Activated T-helper 1 cell treated with anti-CD3 and anti-CD28 coated beads, Interleukin-2, amount 50 U/mL, for 16 hours (primary cell): ENCODE measurements at regions not wholly inside any gene's neighbourhood (a gene's known extent, or its start where the extent isn't known, plus 50 kb on each side); places are given as distances from the start of the nearest gene placed in this dataset.
"Not testable (repeated sequence)": the region's sequence is repeated elsewhere in the genome, so short reads cannot be mapped to it uniquely, and the experiment has no call there.

Source experiments
- DNase-seq, 2 donors: peaks; one replicate each; pipeline ENCODE4 v3.0.0-alpha.2; 2020; ENCODE audit warnings: low read depth in 1 of 2, low spot score in 1 of 2

DNA sequence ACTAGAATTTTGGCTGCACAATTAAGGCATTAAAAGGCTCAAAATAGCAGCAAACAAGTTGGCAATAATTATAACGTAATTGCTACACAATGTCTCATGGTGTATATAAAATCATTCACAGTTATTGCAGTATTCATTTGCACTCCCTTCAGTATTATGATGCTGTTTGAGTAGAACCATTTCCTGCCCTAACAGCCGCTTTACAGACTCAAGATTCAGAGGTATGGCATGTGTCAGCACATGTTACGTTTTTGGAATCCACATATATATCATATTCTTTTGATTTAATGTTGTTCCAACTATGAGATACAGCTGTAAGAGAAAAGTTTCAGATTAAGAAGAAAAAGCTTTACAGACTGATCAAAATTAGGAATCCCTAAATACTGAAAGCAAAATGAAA lies 56.3 kb upstream of the NCKAP5 start:
- no peak for DNase-seq

DNA sequence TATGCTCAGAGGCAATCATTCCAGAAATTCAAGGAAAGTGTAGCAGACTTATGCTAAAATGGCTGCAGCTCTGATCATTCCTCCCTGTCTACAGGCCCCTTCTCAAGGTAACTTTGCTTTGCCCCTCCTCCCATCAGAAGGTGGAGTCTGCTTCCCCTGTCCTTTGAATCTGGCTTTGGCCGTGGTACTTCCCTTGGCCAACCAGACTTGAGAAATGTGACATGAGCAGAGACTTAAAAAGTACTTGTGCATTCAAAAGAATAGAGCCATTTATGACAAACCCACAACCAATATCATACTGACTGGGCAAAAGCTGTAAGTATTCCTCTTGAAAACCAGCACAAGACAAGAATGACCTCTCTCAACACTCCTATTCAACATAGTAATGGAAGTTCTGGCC lies 59.5 kb upstream of the NCKAP5 start:
- no peak for DNase-seq

DNA sequence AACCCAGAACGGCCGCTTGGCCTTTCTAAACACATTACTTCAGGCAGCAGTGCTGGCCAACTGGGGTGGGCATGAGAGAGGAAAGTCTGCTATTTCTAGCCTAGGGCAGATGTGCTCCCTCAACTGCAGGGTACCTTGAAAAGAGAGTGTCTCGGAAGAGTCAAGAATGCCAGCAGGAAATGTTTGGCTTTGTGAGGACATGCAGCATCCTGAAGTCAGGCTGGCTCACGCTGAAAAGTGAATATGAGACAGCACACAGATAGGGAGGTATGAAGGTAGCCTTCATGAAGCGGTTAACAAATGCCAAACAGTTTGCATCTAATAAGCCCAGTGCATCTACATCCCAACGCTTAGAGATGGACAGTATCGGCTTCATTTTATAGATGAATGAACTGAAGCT lies 65.0 kb upstream of the NCKAP5 start:
- no peak for DNase-seq

DNA sequence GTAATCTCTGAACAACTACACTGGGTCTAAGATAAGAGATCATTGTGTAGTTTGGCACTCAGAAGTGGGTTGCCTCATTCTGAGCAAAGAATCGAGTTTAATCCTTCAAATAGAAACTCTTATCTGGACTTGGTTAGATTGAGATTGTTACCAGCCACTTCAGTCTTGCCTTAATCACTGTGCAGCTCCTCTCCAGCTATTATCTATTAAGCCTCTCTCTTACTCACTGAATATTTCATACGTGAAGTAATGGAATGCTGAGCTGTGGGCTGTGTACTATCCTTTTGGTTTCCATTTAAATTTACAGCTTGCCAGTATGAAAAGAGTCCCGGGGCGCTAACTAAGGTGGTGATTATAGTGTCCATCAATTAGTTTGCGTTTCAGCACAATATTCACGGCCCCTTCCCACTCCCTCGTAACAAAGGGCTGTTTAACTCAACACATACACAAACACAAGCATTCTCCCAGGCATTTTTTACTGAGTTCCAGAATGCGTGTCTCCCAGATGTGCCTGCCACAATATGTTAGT lies 65.7 kb upstream of the NCKAP5 start:
- no peak for DNase-seq

DNA sequence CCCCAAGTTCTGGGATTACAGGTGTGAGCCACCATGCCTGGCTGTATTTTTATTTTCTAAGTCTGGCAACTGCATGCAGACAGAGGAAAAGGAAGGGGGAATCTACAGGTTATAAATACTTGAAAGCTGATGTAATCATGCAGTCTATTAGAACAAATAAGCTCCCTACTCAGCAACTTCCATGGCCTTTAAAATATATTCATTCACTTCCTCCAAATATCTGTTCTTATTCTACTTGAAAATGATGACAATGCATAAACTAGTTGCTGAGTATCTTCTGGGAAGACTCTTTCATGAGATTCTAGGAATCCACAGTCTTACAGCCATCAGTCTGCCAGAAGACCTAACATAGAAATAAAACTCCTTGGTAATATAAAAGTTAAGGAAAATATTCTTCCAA lies 66.9 kb upstream of the NCKAP5 start:
- DNase-seq, result no peak

- DNase-seq, result no peak
Observed at GRCh38 chr2:133636287-133636686, 68.0 kb upstream of the NCKAP5 start.

DNA sequence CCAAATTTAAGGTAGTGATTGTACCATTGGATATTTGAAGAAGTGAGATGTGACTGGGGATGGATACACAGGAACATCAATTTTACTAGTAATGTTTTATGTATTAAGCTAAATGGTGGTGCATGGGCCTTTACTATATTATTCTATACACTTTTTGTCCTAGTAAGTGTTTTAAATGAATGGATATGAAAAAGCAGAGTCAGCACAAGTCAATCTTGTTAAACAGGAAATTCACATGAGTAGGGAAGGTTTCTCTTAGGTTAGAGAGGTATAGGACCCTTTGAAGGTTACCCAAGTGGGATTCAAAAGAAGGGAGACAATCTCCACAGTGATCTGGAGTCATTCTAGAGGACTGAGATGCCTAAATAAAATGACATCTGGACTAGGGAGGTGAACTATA lies 71.8 kb upstream of the NCKAP5 start:
- DNase-seq, result no peak

DNA sequence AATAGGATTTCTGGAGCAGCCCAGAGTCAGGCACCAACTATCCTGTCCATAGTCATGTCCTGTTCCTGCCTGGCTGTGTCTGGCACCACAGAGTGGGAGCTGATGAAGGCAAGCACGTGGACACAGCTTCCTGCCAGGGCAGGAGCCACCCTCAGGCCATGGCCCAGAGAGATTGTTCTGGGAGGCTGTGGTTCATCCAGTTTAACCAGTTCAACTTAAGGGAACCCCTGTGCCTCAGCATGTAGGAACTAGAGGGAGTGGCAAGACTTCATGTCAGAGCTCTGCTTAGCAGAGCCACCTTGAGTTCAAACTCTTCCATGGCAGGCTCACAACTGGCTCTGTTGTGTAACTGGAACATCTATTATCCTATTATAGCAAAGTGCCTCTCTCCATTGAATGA lies 73.2 kb upstream of the NCKAP5 start:
- no peak for DNase-seq

GRCh38 chr2:133641942-133642725 lies 73.9 kb upstream of the NCKAP5 start:
- no peak for DNase-seq

GRCh38 chr2:133642791-133643191 lies 74.5 kb upstream of the NCKAP5 start:
- DNase-seq, result no peak

- no peak for DNase-seq
Observed at GRCh38 chr2:133643863-133644262, 75.6 kb upstream of the NCKAP5 start.

GRCh38 chr2:133644846-133645245 lies 76.6 kb upstream of the NCKAP5 start:
- DNase-seq, result no peak

GRCh38 chr2:133647386-133647785 lies 79.1 kb upstream of the NCKAP5 start:
- not testable (repeated sequence) for DNase-seq

GRCh38 chr2:133651861-133652260 lies 83.6 kb upstream of the NCKAP5 start:
- DNase-seq, result no peak

- DNase-seq, result no peak
Observed at GRCh38 chr2:133652398-133652797, 84.1 kb upstream of the NCKAP5 start.

GRCh38 chr2:133653056-133653455 lies 84.8 kb upstream of the NCKAP5 start:
- no peak for DNase-seq

DNA sequence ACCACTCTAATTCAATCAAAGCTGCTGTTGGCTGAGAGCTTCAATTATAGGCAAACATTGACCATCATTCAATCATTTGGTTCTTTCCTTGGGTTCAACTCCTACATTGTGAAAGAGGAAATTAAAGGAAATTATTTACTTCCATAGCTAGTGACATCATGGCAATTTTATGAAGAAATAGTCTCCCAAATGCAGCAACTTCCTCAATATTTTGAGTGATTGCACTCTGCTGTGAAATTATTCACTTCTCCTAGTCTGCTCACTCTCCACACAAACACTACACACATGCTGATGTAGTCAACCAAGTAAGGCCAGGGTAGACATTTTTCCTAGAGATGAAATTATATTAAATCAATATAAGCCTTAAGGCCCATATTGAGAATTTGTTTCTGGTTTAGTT lies 86.7 kb upstream of the NCKAP5 start:
- DNase-seq, result no peak

GRCh38 chr2:133655610-133656009 lies 87.3 kb upstream of the NCKAP5 start:
- no peak for DNase-seq

DNA sequence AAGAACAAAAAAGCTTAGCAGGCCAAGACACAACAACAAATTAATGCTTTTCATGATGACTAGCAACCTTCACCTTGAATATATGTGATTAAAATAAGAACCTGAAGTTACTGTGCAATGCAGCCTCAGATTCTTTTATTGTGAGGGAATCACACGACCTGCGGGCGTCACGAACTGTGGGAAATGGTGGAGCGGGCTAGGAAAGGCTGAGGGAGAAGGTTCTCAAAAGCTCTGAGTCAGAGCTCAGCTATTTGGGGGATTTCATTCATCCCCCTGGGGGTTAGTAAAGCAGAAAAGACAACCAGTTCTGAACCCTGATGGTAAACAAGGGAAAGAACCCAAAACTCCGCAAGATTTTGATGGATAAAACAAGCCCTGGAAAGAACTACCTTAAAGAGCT lies 89.3 kb upstream of the NCKAP5 start:
- DNase-seq, result no peak

DNA sequence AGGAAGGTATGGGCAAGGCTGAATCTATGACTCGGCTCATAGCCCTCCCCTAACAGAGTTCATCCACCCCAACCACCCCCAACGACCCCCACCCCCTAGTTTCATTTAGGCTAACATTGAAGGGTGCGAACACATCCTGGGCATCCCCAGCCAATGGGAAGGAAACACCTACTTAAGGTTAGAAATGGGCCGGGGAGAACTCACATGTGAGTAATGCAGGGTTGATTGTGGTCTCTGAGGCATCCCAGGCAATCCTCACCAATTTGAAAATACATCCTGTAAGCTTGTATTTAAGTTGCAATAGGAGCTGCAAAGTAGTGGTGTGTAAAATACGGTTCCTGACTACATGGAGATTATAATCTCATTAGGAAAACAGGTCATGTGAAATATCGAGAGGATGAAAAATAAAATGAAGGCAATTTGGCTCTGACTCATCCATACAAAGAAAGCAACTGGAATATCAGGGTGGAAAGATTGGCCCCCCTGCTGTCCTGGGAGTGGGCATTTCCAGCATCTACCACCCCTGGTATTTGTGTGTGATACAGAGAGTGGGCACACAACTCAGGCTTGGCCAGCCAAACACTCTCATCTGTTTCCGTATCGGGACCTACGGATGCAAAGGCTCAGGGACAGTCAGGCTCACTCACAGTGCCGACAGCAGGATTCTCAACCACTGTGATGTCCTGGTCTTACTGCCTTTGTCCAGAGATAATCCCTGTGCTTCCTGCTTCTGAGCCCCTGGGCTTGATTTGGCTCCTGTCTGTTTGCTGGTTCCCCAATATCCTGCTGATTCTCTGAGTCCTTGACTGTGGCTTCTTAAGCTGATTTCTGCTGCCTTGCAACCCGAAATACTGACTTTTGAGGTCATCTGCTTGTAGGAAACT lies 90.0 kb upstream of the NCKAP5 start:
- DNase-seq, result no peak

DNA sequence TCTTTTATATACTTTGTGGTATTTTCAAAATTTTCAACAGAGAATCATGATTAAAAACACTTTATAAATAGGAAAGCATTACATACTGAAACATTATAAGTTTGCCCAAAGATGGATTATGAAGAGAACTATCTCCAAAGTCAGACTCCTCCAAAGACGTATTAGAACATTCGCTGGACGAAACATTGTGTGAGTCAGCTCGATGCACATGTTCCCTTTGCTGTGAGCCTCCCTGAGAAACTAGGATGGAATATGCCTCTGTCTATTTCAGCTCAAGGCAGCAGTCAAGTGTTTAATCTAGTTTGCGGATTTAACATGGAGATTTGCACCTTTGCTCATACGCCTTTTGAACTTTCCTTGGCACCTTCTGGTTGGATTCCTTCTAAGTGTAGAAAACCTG lies 92.2 kb upstream of the NCKAP5 start:
- DNase-seq, result no peak

GRCh38 chr2:133661392-133661791 lies 93.1 kb upstream of the NCKAP5 start:
- no peak for DNase-seq
